NCI-H2029 (cell line): ENCODE measurements at regions not wholly inside any gene's neighbourhood (a gene's known extent, or its start where the extent isn't known, plus 50 kb on each side); places are given as distances from the start of the nearest gene placed in this dataset.

Source experiments
- DNase-seq: peaks from one replicate; lab custom pipeline; 2025; lab: John Stamatoyannopoulos, UW

DNA sequence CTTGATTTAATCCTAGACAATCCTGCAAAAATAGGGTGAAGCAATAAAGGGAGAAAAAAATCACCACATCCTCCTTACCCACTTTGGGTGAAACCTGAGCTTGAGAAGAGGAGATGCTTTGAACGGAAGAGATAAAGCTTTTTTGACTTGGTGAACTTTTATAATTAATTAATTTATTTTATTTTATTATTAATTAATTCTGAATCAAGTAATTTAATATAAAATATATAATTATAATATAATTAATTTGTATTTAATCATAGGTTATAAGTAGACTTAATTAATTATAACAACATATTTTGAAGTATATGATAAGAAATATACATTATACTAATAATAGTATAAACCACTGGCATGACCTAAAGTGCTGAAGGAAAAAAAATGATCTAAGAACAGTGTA is 2164.8 kb downstream of the LRRC4C start:
- DNase-seq: no peak

GRCh38 chr11:39288011-39288410 is 2171.4 kb downstream of the LRRC4C start:
- DNase-seq: no peak

DNA sequence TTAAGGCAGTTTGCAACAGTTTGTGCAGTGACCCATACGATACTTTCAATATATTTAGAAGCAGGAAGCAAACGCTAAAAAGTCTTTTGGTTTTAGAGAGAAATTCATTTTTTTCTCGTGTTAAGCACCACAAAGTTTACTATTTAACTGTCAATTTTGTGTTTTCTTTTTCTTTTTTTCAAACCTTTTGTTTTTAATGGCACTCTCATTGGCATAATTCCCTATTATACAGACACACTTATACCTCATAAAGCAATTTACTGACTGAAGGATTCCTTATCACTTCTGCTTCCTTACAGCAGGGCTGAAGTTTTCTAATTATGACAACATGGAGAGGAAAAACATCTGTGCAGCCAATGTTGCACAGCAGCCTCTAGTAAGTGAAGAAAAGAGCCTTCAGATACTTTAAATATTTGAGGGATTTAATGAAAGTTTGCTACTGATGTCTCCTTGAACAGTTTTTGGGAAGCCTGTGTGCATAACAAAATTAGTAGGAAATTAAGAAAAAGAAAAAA is 2191.2 kb downstream of the LRRC4C start:
- no peak for DNase-seq

DNA sequence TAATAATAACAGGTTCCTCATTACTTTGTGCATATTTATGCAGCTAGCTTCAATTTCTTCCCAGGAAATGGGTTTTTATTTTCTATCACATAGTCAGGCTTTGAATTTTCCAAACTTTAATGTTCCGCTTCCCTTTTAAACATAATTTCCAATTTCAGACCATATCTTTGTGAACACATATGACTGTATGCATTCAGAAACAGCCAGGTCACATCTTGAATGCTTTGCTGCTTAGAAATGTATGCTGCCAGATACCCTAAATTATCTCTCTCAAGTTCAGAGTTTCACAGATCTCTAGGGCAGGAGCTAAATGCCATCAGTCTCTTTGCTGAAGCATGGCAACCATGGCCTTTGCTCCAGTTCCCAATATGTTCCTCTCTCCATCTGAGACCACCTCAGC is 2203.8 kb downstream of the LRRC4C start:
- no peak for DNase-seq

DNA sequence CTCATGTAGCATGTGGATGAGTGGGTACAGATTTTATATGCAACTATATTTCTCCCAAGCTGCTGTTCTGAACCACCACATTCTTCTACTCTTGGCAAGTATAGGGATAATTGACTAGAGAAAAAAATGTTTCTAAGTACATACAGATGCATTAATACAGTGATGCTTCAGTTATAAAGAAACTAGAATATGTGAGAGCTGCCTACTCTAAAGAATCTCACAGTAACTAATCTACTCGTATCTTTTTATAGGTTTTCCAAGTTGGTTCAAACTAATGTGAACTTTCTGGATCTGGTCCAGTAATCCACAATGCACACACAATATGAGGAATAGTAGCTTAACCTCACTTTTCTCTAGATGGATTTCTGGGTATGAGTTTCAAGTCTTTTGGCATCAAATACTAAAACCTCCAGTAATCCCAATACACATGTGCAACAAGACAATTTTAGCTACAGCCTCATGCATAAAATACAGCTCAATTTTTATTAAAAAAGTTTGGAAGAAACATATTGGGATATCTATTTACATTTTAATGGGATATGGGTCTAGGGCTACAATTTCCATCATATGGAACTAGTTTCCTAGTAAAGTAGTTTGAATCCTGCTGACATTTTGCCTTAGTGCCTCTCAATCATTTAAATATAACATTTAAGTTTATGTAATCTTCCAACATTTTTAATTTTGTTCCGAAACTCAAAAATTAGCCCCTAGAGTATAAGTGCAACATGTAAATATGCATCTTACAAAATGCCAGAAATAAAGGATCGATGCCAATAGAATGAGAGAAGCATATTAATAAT is 2209.7 kb downstream of the LRRC4C start:
- no peak for DNase-seq

DNA sequence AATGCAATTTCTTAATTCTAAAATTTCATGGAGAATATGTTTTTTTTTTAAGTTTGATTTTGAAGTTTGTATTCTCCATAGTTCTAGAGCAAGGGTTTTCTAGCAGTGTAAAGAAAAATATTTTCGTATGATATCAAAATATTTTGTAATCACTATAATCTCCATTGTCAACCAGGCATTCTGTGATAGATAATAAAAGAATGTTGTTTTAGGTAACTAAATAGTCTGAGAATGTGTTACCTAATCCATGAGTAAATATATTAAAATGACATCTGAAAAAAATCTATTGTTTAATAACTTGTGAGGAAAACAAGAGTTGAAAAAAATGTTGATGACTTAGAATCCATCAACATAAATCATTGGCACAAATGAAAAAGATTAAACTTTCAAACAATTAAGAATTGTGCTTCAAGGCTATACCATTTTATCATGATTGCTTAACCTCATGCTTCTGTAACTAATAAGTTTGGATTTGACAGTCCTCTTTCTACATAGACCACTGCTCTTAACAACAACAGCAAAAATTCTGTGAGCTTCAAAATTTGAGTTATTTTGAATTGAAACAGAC is 2211.8 kb downstream of the LRRC4C start:
- no peak for DNase-seq

GRCh38 chr11:39239553-39239952 is 2219.9 kb downstream of the LRRC4C start:
- no peak for DNase-seq

GRCh38 chr11:39236916-39237315 is 2222.5 kb downstream of the LRRC4C start:
- DNase-seq: no peak

GRCh38 chr11:39221550-39222138 is 2237.8 kb downstream of the LRRC4C start:
- DNase-seq: no peak

DNA sequence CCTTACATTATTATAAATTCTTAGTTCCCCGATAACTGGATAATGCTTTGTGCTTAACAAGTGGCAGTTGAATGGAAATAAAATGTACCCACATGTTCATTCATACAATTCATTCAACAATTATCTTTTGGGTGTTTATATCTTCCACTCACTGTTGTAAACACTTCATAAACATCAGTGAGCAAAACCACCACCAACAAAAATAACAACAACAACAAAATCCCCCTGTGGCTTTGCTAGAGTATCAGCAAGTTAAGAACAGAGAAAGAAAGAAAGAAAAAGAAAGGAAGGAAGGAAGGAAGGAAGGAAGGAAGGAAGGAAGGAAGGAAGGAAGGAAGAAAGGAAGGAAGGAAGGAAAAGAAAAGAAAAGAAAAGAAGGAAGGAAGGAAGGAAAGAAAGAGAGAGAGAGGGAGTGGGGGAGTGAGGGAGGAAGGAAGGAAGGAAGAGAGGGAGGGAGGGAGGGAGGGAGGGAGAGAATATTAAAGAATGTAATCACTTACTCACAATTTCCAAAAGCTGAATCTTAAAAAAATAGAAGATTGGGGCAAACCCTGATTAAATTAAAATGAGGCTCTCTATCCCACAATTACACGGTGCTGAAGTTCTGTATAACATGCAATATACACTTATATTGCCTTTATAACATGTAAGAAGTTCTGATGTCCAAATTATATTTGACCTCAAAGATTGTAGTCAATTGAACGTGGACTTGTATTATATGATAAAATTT is 2238.8 kb downstream of the LRRC4C start:
- DNase-seq: no peak

- DNase-seq: no peak
These were observed 2239.4 kb downstream of the LRRC4C start for GRCh38 chr11:39220069-39220468.

- DNase-seq: no peak
These were observed 2249.5 kb downstream of the LRRC4C start for GRCh38 chr11:39209981-39210380.

DNA sequence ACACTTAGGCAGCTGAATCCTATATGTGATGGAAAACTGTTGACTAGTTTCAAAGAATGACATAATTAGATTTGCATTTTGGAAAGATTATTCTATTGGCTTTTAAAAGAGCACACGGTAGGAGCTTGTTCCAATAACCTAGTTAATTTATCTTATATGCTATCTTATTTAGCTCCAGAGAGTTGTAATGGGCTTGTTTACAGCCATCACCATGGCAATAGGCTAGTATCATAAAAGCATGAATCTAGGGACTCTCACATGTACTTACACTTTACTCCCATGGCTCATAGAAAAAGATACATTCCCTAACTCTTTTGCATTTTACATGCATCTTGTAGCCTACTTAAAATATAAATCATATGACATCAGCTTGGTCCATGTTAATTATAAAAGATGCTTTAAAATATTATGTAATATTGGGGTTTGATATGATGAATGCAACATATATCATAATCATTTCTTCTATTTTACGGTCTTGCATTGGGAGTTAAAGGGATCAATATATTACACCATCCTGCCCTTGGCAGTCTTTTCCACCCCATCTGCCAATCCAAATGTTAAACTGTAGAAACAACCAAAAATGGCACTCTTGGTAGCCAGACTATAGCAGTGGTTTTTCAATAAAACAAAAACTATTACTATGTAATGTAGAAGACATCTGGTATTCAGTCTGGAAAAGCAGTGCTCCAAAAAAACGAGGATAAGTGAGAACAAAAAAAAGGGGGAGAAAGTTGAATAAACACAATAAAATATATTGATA is 2254.0 kb downstream of the LRRC4C start:
- no peak for DNase-seq

DNA sequence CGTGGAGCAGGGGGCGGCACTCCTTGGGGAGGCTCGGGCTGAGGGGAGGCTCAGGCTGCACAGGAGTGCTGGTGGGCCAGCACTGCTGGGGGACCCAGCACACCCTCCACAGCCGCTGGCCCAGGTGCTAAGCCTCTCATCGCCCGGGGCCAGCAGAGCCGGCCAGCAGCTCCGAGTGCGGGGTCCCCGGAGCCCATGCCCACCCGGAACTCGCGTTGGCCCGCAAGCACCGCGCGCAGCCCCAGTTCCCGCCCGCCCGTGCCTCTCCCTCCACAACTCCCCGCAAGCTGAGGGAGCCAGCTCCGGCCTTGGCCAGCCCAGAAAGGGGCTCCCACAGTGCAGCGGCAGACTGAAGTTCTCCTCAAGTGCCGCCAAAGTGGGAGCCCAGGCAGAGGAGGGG is 2266.8 kb downstream of the LRRC4C start:
- no peak for DNase-seq

- DNase-seq: no peak
These were observed 2268.7 kb downstream of the LRRC4C start for GRCh38 chr11:39190751-39191150.

DNA sequence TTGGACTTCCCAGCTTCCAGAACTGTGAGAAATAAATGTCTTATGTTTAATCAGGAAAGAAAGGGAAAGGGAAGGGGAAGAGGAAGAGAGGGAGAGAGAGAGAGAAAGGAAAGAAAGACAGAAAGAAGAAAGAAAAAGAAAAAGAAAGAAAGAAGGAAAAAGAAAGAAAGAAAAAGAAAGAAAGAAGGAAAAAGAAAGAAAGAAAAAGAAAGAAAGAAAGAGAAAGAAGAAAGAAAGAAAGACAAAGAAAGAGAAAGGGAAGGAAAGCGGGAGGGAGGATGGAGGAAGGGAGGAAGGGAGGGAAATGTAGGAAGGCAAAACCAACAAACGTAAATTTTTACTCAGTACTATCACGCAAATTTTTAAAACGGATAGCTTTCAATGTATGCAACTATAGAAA is 2281.8 kb downstream of the LRRC4C start:
- DNase-seq: no peak

- no peak for DNase-seq
These were observed 2284.5 kb downstream of the LRRC4C start for GRCh38 chr11:39174965-39175364.

DNA sequence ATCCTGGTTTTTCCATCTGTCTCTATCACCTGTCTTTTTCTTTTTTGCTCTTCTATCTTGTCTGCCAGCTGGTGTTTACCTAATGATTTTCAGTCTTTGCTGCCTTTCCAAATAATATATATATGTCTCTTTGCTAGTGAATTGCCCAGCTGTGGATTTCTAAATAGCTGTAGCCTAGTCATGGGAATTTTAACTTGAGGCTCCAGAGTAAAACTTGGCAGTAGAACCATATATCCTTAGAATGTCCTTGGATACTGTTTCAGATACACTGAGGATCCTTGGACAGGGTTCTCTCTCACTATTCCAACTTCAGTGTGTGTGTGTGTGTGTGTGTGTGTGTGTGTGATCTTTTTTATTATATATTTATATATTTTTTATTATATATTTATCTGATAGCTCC is 2285.3 kb downstream of the LRRC4C start:
- DNase-seq: no peak

DNA sequence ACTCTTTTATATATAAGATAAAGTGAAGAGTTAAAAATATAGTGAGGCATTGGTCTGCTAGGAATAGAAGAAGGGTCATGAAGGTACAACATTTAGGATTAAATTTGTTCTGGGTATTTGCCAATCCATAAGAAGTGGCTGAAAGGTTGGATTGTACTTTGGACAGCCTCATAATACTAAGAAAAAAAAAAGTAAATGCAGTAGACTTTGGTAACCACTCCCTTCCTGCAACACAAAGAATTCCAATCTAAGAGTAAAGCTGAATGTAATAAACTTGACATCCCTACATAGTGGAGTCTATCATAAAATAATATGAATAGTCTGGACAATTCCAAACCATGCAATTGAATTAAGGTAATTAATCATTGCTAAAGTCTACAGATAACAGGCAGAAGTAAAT is 2294.4 kb downstream of the LRRC4C start:
- DNase-seq: no peak

GRCh38 chr11:39149214-39149613 is 2310.2 kb downstream of the LRRC4C start:
- no peak for DNase-seq

DNA sequence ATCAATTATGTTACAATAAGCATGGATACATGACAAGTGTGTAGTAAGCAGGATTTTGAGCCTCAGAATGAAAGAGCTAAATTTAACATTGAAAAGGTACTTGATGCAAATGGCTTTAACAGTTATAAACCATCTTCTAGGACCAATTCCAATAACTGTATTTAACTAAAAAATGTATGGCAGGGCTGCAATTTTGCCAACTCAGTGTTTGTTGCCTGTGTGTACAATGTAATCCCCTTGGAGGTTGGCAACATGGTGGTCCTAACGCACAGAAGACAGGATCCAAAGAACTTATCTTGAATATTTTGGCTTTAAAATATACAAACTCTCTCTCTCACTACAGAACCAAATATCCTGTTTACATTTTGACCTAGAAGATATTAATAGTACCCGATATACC is 2314.1 kb downstream of the LRRC4C start:
- no peak for DNase-seq
